Esophagus muscularis mucosa (tissue), 4 donors: ENCODE measurements at regions not wholly inside any gene's neighbourhood (a gene's known extent, or its start where the extent isn't known, plus 50 kb on each side); places are given as distances from the start of the nearest gene placed in this dataset.

Experiments
- CTCF ChIP-seq, 3 experiments: fragments of 200-600 bp in 2 of 3; fragments of 450-650 bp in 1 of 3; sonication (generic) in 2 of 3; IDR thresholded peaks; one replicate each; pipeline ENCODE4 v1.5.1; 2017 to 2019; ENCODE audit warnings: antibody characterized with exemption in 3 of 3, mild to moderate bottlenecking in 2 of 3, moderate library complexity in 1 of 3
- EP300 ChIP-seq: sonication (generic); formaldehyde crosslinking; IDR thresholded peaks from one replicate; pipeline ENCODE4 v1.6.1; 2017; ENCODE audit warnings: antibody characterized with exemption
- POLR2A ChIP-seq: fragments of 450-650 bp; IDR thresholded peaks from one replicate; pipeline ENCODE4 v1.6.1; 2017; ENCODE audit warnings: antibody characterized with exemption, moderate library complexity, mild to moderate bottlenecking, low read depth
- POLR2AphosphoS5 ChIP-seq, 2 donors: sonication (generic); formaldehyde crosslinking; IDR thresholded peaks; one replicate each; pipeline ENCODE4 v1.6.1; 2017; ENCODE audit warnings: antibody characterized with exemption in 2 of 2

- TF ChIP-seq CTCF (IDR thresholded peaks at IDR 0.05) (no peak), POLR2A (no peak), POLR2AphosphoS5 (IDR thresholded peaks at IDR 0.05) (no peak), EP300 (no peak)
Observed at GRCh38 chr6:67328269-67328668, 1306.8 kb upstream of the ADGRB3 start.
